HCT116 (cell line): ENCODE measurements at regions not wholly inside any gene's neighbourhood (a gene's known extent, or its start where the extent isn't known, plus 50 kb on each side); places are given as distances from the start of the nearest gene placed in this dataset.

Source experiments
- ATAC-seq: fragments of 200-7000 bp; cut with Tn5 transposase; 2 replicates; pipeline ENCODE4 v1.9.1; 2020; ENCODE audit warnings: mild to moderate bottlenecking, moderate library complexity
- BruUV-seq: library from RNA; stranded (reverse); fragments of 400-500 nt; replicated peaks from 2 replicates; lab custom pipeline; 2021; lab: Mats Ljungman, UMichigan
- CTCF ChIA-PET: fragments of 300-600 bp; sonication (Branson Sonifier 250); formaldehyde crosslinking; loops from one replicate; lab custom pipeline; 2021; ENCODE audit warnings: antibody characterized with exemption; lab: Charles Lee
- POLR2A ChIA-PET: fragments of 300-600, 350-600 bp; sonication (Branson Sonifier 250); formaldehyde crosslinking; loops from one replicate; lab custom pipeline; 2021; ENCODE audit warnings: antibody characterized with exemption; lab: Charles Lee
- RAD21 ChIA-PET, 2 experiments: fragments of 300-600 bp; sonication (Branson Sonifier 250); formaldehyde crosslinking; loops; one replicate each; lab custom pipeline; 2023; ENCODE audit warnings: low total read pairs in 2 of 2; ENCODE audit not compliant: uncharacterized antibody in 2 of 2, unreplicated experiment in 2 of 2, low non-redundant PET in 1 of 2; lab: Charles Lee
- DNase-seq: peaks from one replicate; pipeline ENCODE4 v3.0.0-alpha.2; 2010; ENCODE audit warnings: low read depth, low spot score
- H2AFZ ChIP-seq: fragments of 200-600 bp; shearing (Covaris generic), sonication (generic); 2 replicates; pipeline ENCODE4 v1.6.1; 2017; ENCODE audit warnings: low read depth, mixed run types, mixed read lengths, antibody characterized with exemption, low read length; ENCODE audit not compliant: poor library complexity, severe bottlenecking
- H3K27ac ChIP-seq: 2 replicates; pipeline ENCODE4 v1.5.1; 2012; ENCODE audit warnings: low read depth, low read length
- H3K27me3 ChIP-seq: fragments of 200-600 bp; sonication (generic); 2 replicates; pipeline ENCODE4 v1.6.1; 2016; ENCODE audit warnings: mixed run types, low read length, mixed read lengths; ENCODE audit not compliant: insufficient read depth
- H3K36me3 ChIP-seq, 2 experiments: fragments of 200-500 bp in 1 of 2; fragments of 200-600 bp in 1 of 2; sonication (Bioruptor generic) in 1 of 2; sonication (generic) in 1 of 2; 2 replicates each; pipeline versions ENCODE4 v1.5.1 to v1.6.1; 2014 to 2016; ENCODE audit warnings: low read length in 2 of 2, inconsistent platforms in 1 of 2, mixed read lengths in 1 of 2, mixed run types in 1 of 2; ENCODE audit not compliant: insufficient read depth in 2 of 2, control insufficient read depth in 1 of 2
- H3K4me1 ChIP-seq, 2 experiments: fragments of 200-600 bp in 1 of 2; sonication (generic) in 1 of 2; 2 replicates each; pipeline versions ENCODE4 v1.5.1 to v1.6.1; 2012 to 2017; ENCODE audit warnings: low read length in 2 of 2, inconsistent platforms in 1 of 2, mild to moderate bottlenecking in 1 of 2, mixed read lengths in 1 of 2, mixed run types in 1 of 2, moderate library complexity in 1 of 2; ENCODE audit not compliant: insufficient read depth in 2 of 2, control insufficient read depth in 1 of 2
- H3K4me2 ChIP-seq: fragments of 200-600 bp; sonication (generic); 2 replicates; pipeline ENCODE4 v1.6.1; 2017; ENCODE audit warnings: mixed run types, low read length, mixed read lengths
- H3K4me3 ChIP-seq, 2 experiments: fragments of 200-600 bp in 1 of 2; sonication (generic) in 1 of 2; replicated peaks in 1 of 2; 2 replicates each; pipeline ENCODE4 v1.5.1; 2011 to 2016; ENCODE audit warnings: low read length in 2 of 2, control low read depth in 1 of 2, low read depth in 1 of 2, mild to moderate bottlenecking in 1 of 2, mixed read lengths in 1 of 2, mixed run types in 1 of 2
- H3K79me2 ChIP-seq: fragments of 200-600 bp; sonication (generic); 2 replicates; pipeline ENCODE4 v1.6.1; 2017; ENCODE audit warnings: mild to moderate bottlenecking, mixed run types, low read length, moderate library complexity, mixed read lengths; ENCODE audit not compliant: insufficient read depth
- H3K9ac ChIP-seq: fragments of 200-600 bp; sonication (generic); 2 replicates; pipeline ENCODE4 v1.6.1; 2016; ENCODE audit warnings: low read length, mixed read lengths
- H3K9me2 ChIP-seq: fragments of 200-600 bp; sonication (generic), shearing (Covaris generic); 2 replicates; pipeline ENCODE4 v1.6.1; 2017; ENCODE audit warnings: mixed run types, mild to moderate bottlenecking, moderate library complexity; ENCODE audit not compliant: insufficient read depth
- H3K9me3 ChIP-seq, 2 experiments: fragments of 200-500 bp in 1 of 2; fragments of 200-600 bp in 1 of 2; sonication (Bioruptor generic) in 1 of 2; sonication (generic) in 1 of 2; 2 replicates each; pipeline ENCODE4 v1.6.1; 2014 to 2017; ENCODE audit warnings: low read length in 2 of 2, mixed read lengths in 2 of 2, inconsistent platforms in 1 of 2, low read depth in 1 of 2, mild to moderate bottlenecking in 1 of 2, mixed run types in 1 of 2, moderate library complexity in 1 of 2; ENCODE audit not compliant: control insufficient read depth in 1 of 2, insufficient read depth in 1 of 2
- H4K20me1 ChIP-seq: fragments of 200-600 bp; sonication (generic), shearing (Covaris generic); 2 replicates; pipeline ENCODE4 v1.6.1; 2017; ENCODE audit warnings: mixed run types, mild to moderate bottlenecking, moderate library complexity; ENCODE audit not compliant: insufficient read depth
- CEBPB ChIP-seq: IDR thresholded peaks from 2 replicates; pipeline ENCODE4 v1.6.1; 2012; ENCODE audit warnings: low read depth
- EGR1 ChIP-seq: IDR thresholded peaks from 2 replicates; pipeline ENCODE4 v1.6.1; 2012; ENCODE audit warnings: low read depth
- ELF1 ChIP-seq: IDR thresholded peaks from 2 replicates; pipeline ENCODE4 v1.6.1; 2012; ENCODE audit warnings: low read depth, borderline replicate concordance
- EZH2 ChIP-seq: fragments of 200-600 bp; sonication (generic); IDR thresholded peaks from 2 replicates; pipeline ENCODE4 v1.6.1; 2017; ENCODE audit warnings: antibody characterized with exemption, mixed run types
- FOSL1 ChIP-seq: IDR thresholded peaks from 2 replicates; pipeline ENCODE4 v1.6.1; 2012; ENCODE audit warnings: low read depth
- JUND ChIP-seq: IDR thresholded peaks from 2 replicates; pipeline ENCODE4 v1.6.1; 2012
- MAX ChIP-seq: IDR thresholded peaks from 2 replicates; pipeline ENCODE4 v1.6.1; 2012
- POLR2A ChIP-seq: IDR thresholded peaks from 2 replicates; pipeline ENCODE4 v1.7.0; 2011; ENCODE audit warnings: borderline replicate concordance; ENCODE audit not compliant: insufficient read depth, insufficient read length; ENCODE audit errors: extremely low read depth
- POLR2AphosphoS5 ChIP-seq: IDR thresholded peaks from 2 replicates; pipeline ENCODE4 v1.6.1; 2011; ENCODE audit warnings: mild to moderate bottlenecking, low read depth, low read length, moderate library complexity
- REST ChIP-seq: IDR thresholded peaks from 2 replicates; pipeline ENCODE4 v1.6.1; 2012; ENCODE audit warnings: low read depth
- SIN3A ChIP-seq: IDR thresholded peaks from 2 replicates; pipeline ENCODE4 v1.6.1; 2012; ENCODE audit warnings: low read depth
- SRF ChIP-seq: IDR thresholded peaks from 2 replicates; pipeline ENCODE4 v1.6.1; 2012; ENCODE audit warnings: low read depth
- intact Hi-C: fragments of 100-400 bp; cut with micrococcal nuclease; formaldehyde crosslinking; loops from 2 replicates; pipeline ENCODE4 v1.10.0; 2022

GRCh38 chr15:57821826-57822225 is 115.3 kb downstream of the POLR2M start:
- DNase-seq (no peak), ATAC-seq (no peak)
- Histone ChIP-seq H3K9ac (no peak overlapping the region), H3K79me2 (no peaks in the 10 kb centered on the region), H4K20me1 (no peaks in the 10 kb centered on the region), H3K4me2 (no peak overlapping the region), H3K9me3 (no peaks in the 10 kb centered on the region), H3K4me1 (no peaks in the 10 kb centered on the region), H3K27ac (no peak overlapping the region), H3K9me2 (no peaks in the 10 kb centered on the region), H3K27me3 (no peaks in the 10 kb centered on the region), H3K4me3 (no peak overlapping the region), H3K36me3 (no peaks in the 10 kb centered on the region), H2AFZ (no peak overlapping the region)
- TF ChIP-seq REST (no peak), CEBPB (no peak), MAX (no peak), POLR2AphosphoS5 (no peak), POLR2A (no peak), SIN3A (no peak), EGR1 (no peak), JUND (no peak), SRF (no peak), ELF1 (no peak), EZH2 (no peak), FOSL1 (no peak)
- RAD21 ChIA-PET, result no interaction called here
- POLR2A ChIA-PET, result no interaction called here
- intact Hi-C loops, result no loop called here
- CTCF ChIA-PET, result no interaction called here
- no TSS peak for BruUV-seq
